SK-N-SH treated with all-trans-retinoic acid at 6 μM for 48 hours (cell line): ENCODE measurements at regions not wholly inside any gene's neighbourhood (a gene's known extent, or its start where the extent isn't known, plus 50 kb on each side); places are given as distances from the start of the nearest gene placed in this dataset.

Experiments used
- ATAC-seq: fragments of 200-7000 bp; cut with Tn5 transposase; 3 replicates; pipeline ENCODE4 v1.9.1; 2020; ENCODE audit warnings: mild to moderate bottlenecking, moderate library complexity
- ARNTL ChIP-seq: fragments of 450-650 bp; formaldehyde crosslinking; IDR thresholded peaks from 2 replicates; pipeline ENCODE4 v1.5.0; 2020; ENCODE audit warnings: low read depth, mild to moderate bottlenecking, moderate library complexity, borderline replicate concordance
- CSDC2 ChIP-seq: fragments of 250-450 bp; sonication (Bioruptor Pico); IDR thresholded peaks from 2 replicates; pipeline ENCODE4 v1.5.0; 2020; ENCODE audit warnings: mild to moderate bottlenecking, moderate library complexity
- ESRRG ChIP-seq: fragments of 250-450 bp; sonication (Bioruptor Pico); IDR thresholded peaks from 2 replicates; pipeline ENCODE4 v1.6.1; 2021; ENCODE audit warnings: mild to moderate bottlenecking
- GLIS3 ChIP-seq: fragments of 250-450 bp; sonication (Bioruptor Pico); IDR thresholded peaks from 2 replicates; pipeline ENCODE4 v1.5.0; 2020; ENCODE audit warnings: mild to moderate bottlenecking, moderate library complexity
- ISL1 ChIP-seq: fragments of 250-450 bp; sonication (Bioruptor Pico); IDR thresholded peaks from 2 replicates; pipeline ENCODE4 v2.1.2; 2022; ENCODE audit warnings: mild to moderate bottlenecking, moderate library complexity
- OSR1 ChIP-seq: fragments of 250-450 bp; sonication (Bioruptor Pico); IDR thresholded peaks from 2 replicates; pipeline ENCODE4 v1.8.0; 2022; ENCODE audit warnings: moderate library complexity, mild to moderate bottlenecking, inconsistent platforms
- PPARA ChIP-seq: fragments of 250-450 bp; sonication (Bioruptor Pico); IDR thresholded peaks from 2 replicates; pipeline ENCODE4 v1.5.0; 2020; ENCODE audit warnings: mild to moderate bottlenecking, borderline replicate concordance
- RARB ChIP-seq: fragments of 250-450 bp; sonication (Bioruptor Pico); IDR thresholded peaks from 2 replicates; pipeline ENCODE4 v1.8.0; 2021; ENCODE audit warnings: mild to moderate bottlenecking, moderate library complexity
- SNAI2 ChIP-seq: fragments of 250-450 bp; sonication (Bioruptor Pico); IDR thresholded peaks from 2 replicates; pipeline ENCODE4 v1.5.0; 2020; ENCODE audit warnings: mild to moderate bottlenecking, moderate library complexity
- TCF4 ChIP-seq: fragments of 250-450 bp; sonication (Bioruptor Pico); IDR thresholded peaks from 2 replicates; pipeline ENCODE4 v1.8.0; 2021; ENCODE audit warnings: mild to moderate bottlenecking, moderate library complexity, borderline replicate concordance
- TOX ChIP-seq: fragments of 250-450 bp; sonication (Bioruptor Pico); IDR thresholded peaks from 2 replicates; pipeline ENCODE4 v1.8.0; 2021; ENCODE audit warnings: mild to moderate bottlenecking, moderate library complexity, borderline replicate concordance
- ZFP30 ChIP-seq: fragments of 450-650 bp; formaldehyde crosslinking; IDR thresholded peaks from 2 replicates; pipeline ENCODE4 v1.5.0; 2022; ENCODE audit warnings: mild to moderate bottlenecking, moderate library complexity
- ZNF565 ChIP-seq: fragments of 450-650 bp; formaldehyde crosslinking; conservative IDR thresholded peaks from 2 replicates; pipeline ENCODE4 v1.5.0; 2020; ENCODE audit warnings: low read depth, mild to moderate bottlenecking, moderate library complexity
- ZNF70 ChIP-seq: fragments of 450-650 bp; formaldehyde crosslinking; IDR thresholded peaks from 2 replicates; pipeline ENCODE4 v1.5.0; 2020; ENCODE audit warnings: mild to moderate bottlenecking, moderate library complexity
- TF ChIP-seq, protein P1 (sequence below): fragments of 250-450 bp; sonication (Bioruptor Pico); IDR thresholded peaks from 2 replicates; pipeline ENCODE4 v1.5.0; 2020; ENCODE audit warnings: mild to moderate bottlenecking, moderate library complexity
- TF ChIP-seq, protein P2 (sequence below): fragments of 250-450 bp; sonication (Bioruptor Pico); IDR thresholded peaks from 2 replicates; pipeline ENCODE4 v1.5.1; 2020; ENCODE audit warnings: low read depth, mild to moderate bottlenecking, moderate library complexity
- TF ChIP-seq, protein P3 (sequence below): fragments of 250-450 bp; sonication (Bioruptor Pico); IDR thresholded peaks from 2 replicates; pipeline ENCODE4 v1.8.0; 2021; ENCODE audit warnings: low read depth, mild to moderate bottlenecking, moderate library complexity, borderline replicate concordance
- TF ChIP-seq, protein P4 (sequence below): fragments of 250-450 bp; sonication (Bioruptor Pico); IDR thresholded peaks from 2 replicates; pipeline ENCODE4 v1.5.1; 2021; ENCODE audit warnings: mild to moderate bottlenecking, moderate library complexity
- TF ChIP-seq, protein P5 (sequence below): fragments of 250-450 bp; sonication (Bioruptor Pico); IDR thresholded peaks from 2 replicates; pipeline ENCODE4 v1.8.0; 2020; ENCODE audit warnings: mild to moderate bottlenecking, moderate library complexity, borderline replicate concordance

DNA sequence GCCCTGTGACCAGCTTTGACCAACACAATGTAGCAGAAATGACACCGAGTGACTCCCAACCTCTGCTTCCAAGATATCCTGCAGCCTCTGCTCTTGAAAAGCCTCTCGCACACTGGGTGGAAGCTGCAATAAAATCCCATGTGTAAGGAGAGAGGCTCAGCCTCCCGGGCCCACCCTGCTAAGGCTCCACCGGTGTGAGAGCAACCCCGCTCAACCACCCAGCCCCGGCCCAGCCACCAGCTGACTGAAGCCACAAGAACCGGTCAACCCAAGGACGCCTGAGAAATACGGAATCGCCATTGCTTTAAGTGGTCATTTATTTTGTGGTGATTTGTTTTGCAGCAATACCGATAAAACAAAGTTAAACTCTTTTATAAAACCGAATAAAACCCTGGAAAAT, 452.8 kb upstream of the SMIM21 start:
- ATAC-seq: no peak
- TF ChIP-seq, protein P1, sequence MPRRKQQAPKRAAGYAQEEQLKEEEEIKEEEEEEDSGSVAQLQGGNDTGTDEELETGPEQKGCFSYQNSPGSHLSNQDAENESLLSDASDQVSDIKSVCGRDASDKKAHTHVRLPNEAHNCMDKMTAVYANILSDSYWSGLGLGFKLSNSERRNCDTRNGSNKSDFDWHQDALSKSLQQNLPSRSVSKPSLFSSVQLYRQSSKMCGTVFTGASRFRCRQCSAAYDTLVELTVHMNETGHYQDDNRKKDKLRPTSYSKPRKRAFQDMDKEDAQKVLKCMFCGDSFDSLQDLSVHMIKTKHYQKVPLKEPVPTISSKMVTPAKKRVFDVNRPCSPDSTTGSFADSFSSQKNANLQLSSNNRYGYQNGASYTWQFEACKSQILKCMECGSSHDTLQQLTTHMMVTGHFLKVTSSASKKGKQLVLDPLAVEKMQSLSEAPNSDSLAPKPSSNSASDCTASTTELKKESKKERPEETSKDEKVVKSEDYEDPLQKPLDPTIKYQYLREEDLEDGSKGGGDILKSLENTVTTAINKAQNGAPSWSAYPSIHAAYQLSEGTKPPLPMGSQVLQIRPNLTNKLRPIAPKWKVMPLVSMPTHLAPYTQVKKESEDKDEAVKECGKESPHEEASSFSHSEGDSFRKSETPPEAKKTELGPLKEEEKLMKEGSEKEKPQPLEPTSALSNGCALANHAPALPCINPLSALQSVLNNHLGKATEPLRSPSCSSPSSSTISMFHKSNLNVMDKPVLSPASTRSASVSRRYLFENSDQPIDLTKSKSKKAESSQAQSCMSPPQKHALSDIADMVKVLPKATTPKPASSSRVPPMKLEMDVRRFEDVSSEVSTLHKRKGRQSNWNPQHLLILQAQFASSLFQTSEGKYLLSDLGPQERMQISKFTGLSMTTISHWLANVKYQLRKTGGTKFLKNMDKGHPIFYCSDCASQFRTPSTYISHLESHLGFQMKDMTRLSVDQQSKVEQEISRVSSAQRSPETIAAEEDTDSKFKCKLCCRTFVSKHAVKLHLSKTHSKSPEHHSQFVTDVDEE (CRISPR knock-in tag): no peak
- no peak for TF ChIP-seq TOX (CRISPR knock-in tag)
- TF ChIP-seq, protein P2, sequence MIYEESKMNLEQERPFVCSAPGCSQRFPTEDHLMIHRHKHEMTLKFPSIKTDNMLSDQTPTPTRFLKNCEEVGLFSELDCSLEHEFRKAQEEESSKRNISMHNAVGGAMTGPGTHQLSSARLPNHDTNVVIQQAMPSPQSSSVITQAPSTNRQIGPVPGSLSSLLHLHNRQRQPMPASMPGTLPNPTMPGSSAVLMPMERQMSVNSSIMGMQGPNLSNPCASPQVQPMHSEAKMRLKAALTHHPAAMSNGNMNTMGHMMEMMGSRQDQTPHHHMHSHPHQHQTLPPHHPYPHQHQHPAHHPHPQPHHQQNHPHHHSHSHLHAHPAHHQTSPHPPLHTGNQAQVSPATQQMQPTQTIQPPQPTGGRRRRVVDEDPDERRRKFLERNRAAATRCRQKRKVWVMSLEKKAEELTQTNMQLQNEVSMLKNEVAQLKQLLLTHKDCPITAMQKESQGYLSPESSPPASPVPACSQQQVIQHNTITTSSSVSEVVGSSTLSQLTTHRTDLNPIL (CRISPR knock-in tag): no peak
- TF ChIP-seq ESRRG (CRISPR knock-in tag): no peak
- TF ChIP-seq TCF4 (CRISPR knock-in tag): no peak
- no peak for TF ChIP-seq ZFP30 (CRISPR knock-in tag)
- TF ChIP-seq, protein P3, sequence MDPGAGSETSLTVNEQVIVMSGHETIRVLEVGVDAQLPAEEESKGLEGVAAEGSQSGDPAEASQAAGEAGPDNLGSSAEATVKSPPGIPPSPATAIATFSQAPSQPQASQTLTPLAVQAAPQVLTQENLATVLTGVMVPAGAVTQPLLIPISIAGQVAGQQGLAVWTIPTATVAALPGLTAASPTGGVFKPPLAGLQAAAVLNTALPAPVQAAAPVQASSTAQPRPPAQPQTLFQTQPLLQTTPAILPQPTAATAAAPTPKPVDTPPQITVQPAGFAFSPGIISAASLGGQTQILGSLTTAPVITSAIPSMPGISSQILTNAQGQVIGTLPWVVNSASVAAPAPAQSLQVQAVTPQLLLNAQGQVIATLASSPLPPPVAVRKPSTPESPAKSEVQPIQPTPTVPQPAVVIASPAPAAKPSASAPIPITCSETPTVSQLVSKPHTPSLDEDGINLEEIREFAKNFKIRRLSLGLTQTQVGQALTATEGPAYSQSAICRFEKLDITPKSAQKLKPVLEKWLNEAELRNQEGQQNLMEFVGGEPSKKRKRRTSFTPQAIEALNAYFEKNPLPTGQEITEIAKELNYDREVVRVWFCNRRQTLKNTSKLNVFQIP (CRISPR knock-in tag): no peak
- TF ChIP-seq OSR1 (CRISPR knock-in tag): no peak
- TF ChIP-seq ZNF565 (CRISPR knock-in tag): no peak
- TF ChIP-seq ARNTL (CRISPR knock-in tag): no peak
- no peak for TF ChIP-seq CSDC2
- no peak for TF ChIP-seq GLIS3
- no peak for TF ChIP-seq ISL1
- no peak for TF ChIP-seq SNAI2

DNA sequence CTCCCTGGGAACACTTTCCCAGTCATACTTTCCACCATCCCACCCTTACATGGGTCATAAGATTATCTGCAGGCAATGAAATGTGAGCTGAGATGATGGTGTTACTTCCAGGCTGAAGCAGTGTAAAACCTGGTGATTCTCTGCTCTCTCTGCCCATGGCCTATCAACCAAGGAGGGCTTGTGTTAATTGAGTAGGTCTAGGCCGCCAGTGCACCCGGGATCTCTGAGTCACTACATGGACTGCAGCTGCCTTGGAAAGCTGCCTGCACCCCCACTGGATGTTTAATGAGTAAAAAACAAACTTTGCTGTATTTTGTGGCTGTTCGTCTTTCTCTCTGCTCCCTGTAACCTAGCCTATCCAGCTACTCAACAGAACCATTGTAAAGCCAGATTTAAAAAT, 451.7 kb upstream of the SMIM21 start:
- TF ChIP-seq ZNF70 (CRISPR knock-in tag): no peak
- no peak for ATAC-seq

DNA sequence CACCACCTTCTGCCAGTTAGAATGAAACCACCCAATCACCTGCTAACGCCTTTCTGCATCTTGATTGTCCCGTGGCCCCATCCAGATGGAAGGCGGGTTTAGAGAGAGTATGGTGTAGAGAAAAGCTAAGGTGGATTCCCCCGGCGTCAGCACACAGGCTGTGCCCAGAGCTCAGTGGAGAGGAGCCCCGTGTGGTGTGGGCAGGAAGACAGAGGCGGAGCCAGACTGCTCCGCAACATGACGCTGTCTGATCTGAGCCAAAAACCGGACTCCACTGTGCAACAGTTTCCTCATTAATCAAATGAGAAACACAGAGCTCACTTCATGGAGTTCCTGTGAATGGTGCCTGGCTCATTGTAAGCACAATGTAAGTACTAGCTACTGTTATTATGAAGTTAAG, 448.1 kb upstream of the SMIM21 start:
- TF ChIP-seq ZNF565 (CRISPR knock-in tag) (no peak), ESRRG (CRISPR knock-in tag) (no peak)
- TF ChIP-seq, protein P2 (CRISPR knock-in tag): no peak
- no peak for ATAC-seq

DNA sequence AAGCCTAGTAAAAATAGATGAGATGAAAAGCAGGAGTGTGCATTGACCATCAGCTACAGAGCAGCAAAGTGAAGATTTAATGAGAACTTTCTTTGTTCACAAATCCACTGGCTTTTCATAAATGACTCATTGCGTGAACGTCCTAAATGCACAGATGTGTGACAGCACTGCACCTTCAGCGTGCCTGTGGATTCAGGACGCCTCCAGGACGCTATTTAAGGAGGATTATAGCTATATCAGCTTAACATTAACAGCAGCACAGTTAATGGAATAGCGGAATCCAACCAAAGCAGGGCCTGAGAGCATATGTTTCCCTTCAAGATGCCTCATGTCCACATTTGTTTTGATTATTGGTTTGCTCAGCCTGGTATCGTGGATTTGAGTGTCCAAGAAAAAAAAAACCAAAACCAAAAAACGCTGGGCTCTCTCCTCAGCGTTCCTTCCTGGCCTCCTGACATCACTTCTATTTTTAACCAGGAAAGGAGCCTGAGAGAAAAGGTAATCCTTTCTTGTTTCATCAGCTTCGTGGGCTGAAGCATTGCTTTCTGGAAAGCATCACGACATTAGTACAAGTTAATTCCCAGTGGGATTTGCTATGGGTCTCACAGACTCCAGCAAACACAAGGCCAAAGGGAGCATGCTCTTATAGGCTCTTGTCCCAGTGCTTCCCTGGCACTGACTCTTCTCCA, 447.0 kb upstream of the SMIM21 start:
- ATAC-seq: no peak
- no peak for TF ChIP-seq ZFP30 (CRISPR knock-in tag)
- TF ChIP-seq PPARA (CRISPR knock-in tag): no peak
- no peak for TF ChIP-seq ESRRG (CRISPR knock-in tag)
- TF ChIP-seq CSDC2: no peak
- TF ChIP-seq TOX (CRISPR knock-in tag): no peak
- TF ChIP-seq, protein P4, sequence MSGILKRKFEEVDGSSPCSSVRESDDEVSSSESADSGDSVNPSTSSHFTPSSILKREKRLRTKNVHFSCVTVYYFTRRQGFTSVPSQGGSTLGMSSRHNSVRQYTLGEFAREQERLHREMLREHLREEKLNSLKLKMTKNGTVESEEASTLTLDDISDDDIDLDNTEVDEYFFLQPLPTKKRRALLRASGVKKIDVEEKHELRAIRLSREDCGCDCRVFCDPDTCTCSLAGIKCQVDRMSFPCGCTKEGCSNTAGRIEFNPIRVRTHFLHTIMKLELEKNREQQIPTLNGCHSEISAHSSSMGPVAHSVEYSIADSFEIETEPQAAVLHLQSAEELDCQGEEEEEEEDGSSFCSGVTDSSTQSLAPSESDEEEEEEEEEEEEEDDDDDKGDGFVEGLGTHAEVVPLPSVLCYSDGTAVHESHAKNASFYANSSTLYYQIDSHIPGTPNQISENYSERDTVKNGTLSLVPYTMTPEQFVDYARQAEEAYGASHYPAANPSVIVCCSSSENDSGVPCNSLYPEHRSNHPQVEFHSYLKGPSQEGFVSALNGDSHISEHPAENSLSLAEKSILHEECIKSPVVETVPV (CRISPR knock-in tag): no peak
- TF ChIP-seq, protein P5, sequence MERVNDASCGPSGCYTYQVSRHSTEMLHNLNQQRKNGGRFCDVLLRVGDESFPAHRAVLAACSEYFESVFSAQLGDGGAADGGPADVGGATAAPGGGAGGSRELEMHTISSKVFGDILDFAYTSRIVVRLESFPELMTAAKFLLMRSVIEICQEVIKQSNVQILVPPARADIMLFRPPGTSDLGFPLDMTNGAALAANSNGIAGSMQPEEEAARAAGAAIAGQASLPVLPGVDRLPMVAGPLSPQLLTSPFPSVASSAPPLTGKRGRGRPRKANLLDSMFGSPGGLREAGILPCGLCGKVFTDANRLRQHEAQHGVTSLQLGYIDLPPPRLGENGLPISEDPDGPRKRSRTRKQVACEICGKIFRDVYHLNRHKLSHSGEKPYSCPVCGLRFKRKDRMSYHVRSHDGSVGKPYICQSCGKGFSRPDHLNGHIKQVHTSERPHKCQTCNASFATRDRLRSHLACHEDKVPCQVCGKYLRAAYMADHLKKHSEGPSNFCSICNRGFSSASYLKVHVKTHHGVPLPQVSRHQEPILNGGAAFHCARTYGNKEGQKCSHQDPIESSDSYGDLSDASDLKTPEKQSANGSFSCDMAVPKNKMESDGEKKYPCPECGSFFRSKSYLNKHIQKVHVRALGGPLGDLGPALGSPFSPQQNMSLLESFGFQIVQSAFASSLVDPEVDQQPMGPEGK (CRISPR knock-in tag): no peak
- TF ChIP-seq ZNF70 (CRISPR knock-in tag): no peak
- TF ChIP-seq, protein P1 (CRISPR knock-in tag): no peak
- no peak for TF ChIP-seq RARB (CRISPR knock-in tag)
